ENCODE measurements at regions not wholly inside any gene's neighbourhood (a gene's known extent, or its start where the extent isn't known, plus 50 kb on each side); places are given as distances from the start of the nearest gene placed in this dataset.

- DNase-seq (ENCODE audit: low read depth, low spot score): no peak
- Histone ChIP-seq H3K4me1 (ENCODE audit: control insufficient read depth, extremely low read depth, insufficient read depth, low read length) (no peaks in the 10 kb centered on the region), H3K79me2 (ENCODE audit: control insufficient read depth, insufficient read depth, low read length) (no peaks in the 10 kb centered on the region), H3K4me3 (replicated peaks in 1 of 3; ENCODE audit: insufficient read depth in 1 of 3, low read depth in 1 of 3, low read length in 3 of 3) (no peak overlapping the region), H3K36me3 (ENCODE audit: control insufficient read depth in 2 of 2, extremely low read depth in 1 of 2, insufficient read depth in 2 of 2, low read length in 2 of 2) (no peaks in the 10 kb centered on the region), H3K9me3 (replicated peaks; ENCODE audit: control insufficient read depth, insufficient read depth, low read length) (no peaks in the 10 kb centered on the region), H2AFZ (ENCODE audit: low read depth, low read length) (no peak overlapping the region), H3K27ac (ENCODE audit: insufficient read depth, low read depth, low read length) (no peak overlapping the region), H3K9me1 (replicated peaks; ENCODE audit: control insufficient read depth, extremely low read depth, insufficient read depth, low read length) (no peaks in the 10 kb centered on the region), H3K27me3 (ENCODE audit: control insufficient read depth in 2 of 2, insufficient read depth in 2 of 2, low read length in 2 of 2) (peaks cover 2 to 5% of the 10 kb centered on the region in 2 experiments), H3K4me2 (ENCODE audit: insufficient read depth, low read length) (no peak overlapping the region), H3K9ac (replicated peaks; ENCODE audit: extremely low read depth, insufficient read depth, low read length) (no peak overlapping the region), H4K20me1 (replicated peaks; ENCODE audit: control insufficient read depth, extremely low read depth, insufficient read depth, low read length) (no peaks in the 10 kb centered on the region)
- ChIA-PET CTCF (no interaction called here), POLR2A (no interaction called here)
- no TSS peak for BruUV-seq (replicated peaks)
- FAIRE-seq: no peak
- intact Hi-C loops (cut with micrococcal nuclease) (no loop called here), dilution Hi-C loops (cut with MboI; ENCODE audit: extremely low pct_ligation_motif_present, low sequenced_read_pairs) (no loop called here)
- TF ChIP-seq EZH2 (IDR thresholded peaks at IDR 0.05; ENCODE audit: borderline replicate concordance, low read depth, low read length, severe bottlenecking) (no peak), CTCF (IDR thresholded peaks at IDR 0.05; ENCODE audit: extremely low read depth in 1 of 2, insufficient read depth in 1 of 2, low read depth in 1 of 2, low read length in 2 of 2) (no peak), POLR2AphosphoS5 (IDR thresholded peaks at IDR 0.05; ENCODE audit: insufficient read depth, low read depth, low read length) (no peak), GATA2 (IDR thresholded peaks at IDR 0.05; ENCODE audit: insufficient read depth, insufficient read length, low read depth, low read length) (no peak), MYC (IDR thresholded peaks at IDR 0.05; ENCODE audit: low read depth, low read length) (no peak), FOS (IDR thresholded peaks at IDR 0.05; ENCODE audit: borderline replicate concordance, insufficient read depth, low read length) (no peak), POLR2A (IDR thresholded peaks at IDR 0.05; ENCODE audit: low read depth, low read length) (no peak), JUN (IDR thresholded peaks at IDR 0.05; ENCODE audit: borderline replicate concordance, insufficient read depth, insufficient read length, low read depth) (no peak)
- TF ChIP-seq, protein P1, sequence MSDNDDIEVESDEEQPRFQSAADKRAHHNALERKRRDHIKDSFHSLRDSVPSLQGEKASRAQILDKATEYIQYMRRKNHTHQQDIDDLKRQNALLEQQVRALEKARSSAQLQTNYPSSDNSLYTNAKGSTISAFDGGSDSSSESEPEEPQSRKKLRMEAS (IDR thresholded peaks at IDR 0.05; ENCODE audit: insufficient read depth, insufficient read length): no peak
These were observed 73.8 kb downstream of the MRPL32 start for GRCh38 chr7:43006008-43006407.

All from endothelial cell of umbilical vein (primary cell).